Heart left ventricle (tissue), 13 donors: ENCODE measurements at regions not wholly inside any gene's neighbourhood (a gene's known extent, or its start where the extent isn't known, plus 50 kb on each side); places are given as distances from the start of the nearest gene placed in this dataset.

Experiments used
- POLR2A ChIP-seq, 2 donors: fragments of 450-650 bp; IDR thresholded peaks; one replicate each; pipeline ENCODE4 v1.6.1; 2017; ENCODE audit warnings: antibody characterized with exemption in 2 of 2, mild to moderate bottlenecking in 2 of 2, moderate library complexity in 2 of 2
- TF ChIP-seq, protein P1 (sequence below), 12 donors: fragments of 200-600 bp; sonication (generic) in 4 of 12; IDR thresholded peaks; one replicate each; pipeline versions ENCODE4 v1.5.0 to v1.8.0; 2018 to 2022; ENCODE audit warnings: antibody characterized with exemption in 12 of 12, mild to moderate bottlenecking in 5 of 12
- donor health status: ischemic (EF 13 %, LVEDD 7.1; RV severe dilation, severe dysfunction).
- donor health status: DM: no; HTN: yes; CAD: no.
- donor health status: DM: no; HTN: no; CAD: no.
- donor health status: ischemic (EF 25% LVEDD 6.9; RV normal size, moderate dysfunction).
- donor health status: ischemic (EF 25% LVEDD 5.7; RV mildly dilated, moderate dysfunction).
- donor health status: ischemic (EF 35%, LVEDD 5.7; RV mildly dilated, moderate dysfunction).
- donor health status: nonischemic (EF 11% LVEDD 7.7; RV severe dilation, severe dysfunction).
- donor health status: DM: yes; HTN: yes; CAD: no.
- donor health status: PGD.
- donor health status: ischemic (EF 29% LVEDD 5.4; RV normal size, mild dysfunction).
- donor health status: nonischemic (EF 23%, LVEDD 6.1; RV moderate dilation, normal function).

- no peak for TF ChIP-seq POLR2A (IDR thresholded peaks at IDR 0.05)
- TF ChIP-seq, protein P1, sequence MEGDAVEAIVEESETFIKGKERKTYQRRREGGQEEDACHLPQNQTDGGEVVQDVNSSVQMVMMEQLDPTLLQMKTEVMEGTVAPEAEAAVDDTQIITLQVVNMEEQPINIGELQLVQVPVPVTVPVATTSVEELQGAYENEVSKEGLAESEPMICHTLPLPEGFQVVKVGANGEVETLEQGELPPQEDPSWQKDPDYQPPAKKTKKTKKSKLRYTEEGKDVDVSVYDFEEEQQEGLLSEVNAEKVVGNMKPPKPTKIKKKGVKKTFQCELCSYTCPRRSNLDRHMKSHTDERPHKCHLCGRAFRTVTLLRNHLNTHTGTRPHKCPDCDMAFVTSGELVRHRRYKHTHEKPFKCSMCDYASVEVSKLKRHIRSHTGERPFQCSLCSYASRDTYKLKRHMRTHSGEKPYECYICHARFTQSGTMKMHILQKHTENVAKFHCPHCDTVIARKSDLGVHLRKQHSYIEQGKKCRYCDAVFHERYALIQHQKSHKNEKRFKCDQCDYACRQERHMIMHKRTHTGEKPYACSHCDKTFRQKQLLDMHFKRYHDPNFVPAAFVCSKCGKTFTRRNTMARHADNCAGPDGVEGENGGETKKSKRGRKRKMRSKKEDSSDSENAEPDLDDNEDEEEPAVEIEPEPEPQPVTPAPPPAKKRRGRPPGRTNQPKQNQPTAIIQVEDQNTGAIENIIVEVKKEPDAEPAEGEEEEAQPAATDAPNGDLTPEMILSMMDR (IDR thresholded peaks at IDR 0.05), result no peak
Observed at GRCh38 chr17:83186226-83186625, 106.8 kb downstream of the METRNL start.
